ENCODE measurements at regions not wholly inside any gene's neighbourhood (a gene's known extent, or its start where the extent isn't known, plus 50 kb on each side); places are given as distances from the start of the nearest gene placed in this dataset.

DNA sequence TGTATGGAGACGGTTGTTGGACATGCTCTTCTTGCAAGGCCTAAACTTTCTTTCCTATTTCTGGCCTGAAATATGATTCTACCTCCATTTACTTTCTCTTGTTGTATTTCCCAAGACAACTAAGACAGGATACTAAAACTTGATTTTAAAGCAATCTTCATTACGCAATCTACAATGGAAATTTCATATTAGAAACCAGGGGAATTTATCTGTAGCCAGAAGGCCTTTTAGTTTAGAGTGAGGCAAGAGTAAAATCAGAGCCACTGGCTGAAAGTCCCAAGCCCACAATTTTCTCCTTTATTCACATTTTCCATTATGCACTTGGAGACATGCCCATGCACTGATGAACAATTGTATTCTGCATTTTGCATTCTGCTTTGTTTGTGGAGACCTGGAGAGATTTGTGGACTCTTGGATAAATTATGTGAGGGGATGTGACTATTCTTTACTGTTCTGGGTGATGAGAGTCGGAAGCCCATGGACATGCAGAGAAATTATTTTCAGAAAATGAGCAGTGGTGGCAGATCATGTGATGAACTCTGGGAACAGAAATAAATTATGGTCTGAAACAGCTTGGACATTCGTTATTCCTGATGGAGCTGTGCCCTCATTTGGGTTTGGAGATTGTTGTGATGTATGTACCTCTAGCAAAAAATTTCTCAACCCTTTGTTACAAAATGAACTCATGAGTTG, 336.8 kb downstream of the SEC16B start:
- DNase-seq: no peak

DNA sequence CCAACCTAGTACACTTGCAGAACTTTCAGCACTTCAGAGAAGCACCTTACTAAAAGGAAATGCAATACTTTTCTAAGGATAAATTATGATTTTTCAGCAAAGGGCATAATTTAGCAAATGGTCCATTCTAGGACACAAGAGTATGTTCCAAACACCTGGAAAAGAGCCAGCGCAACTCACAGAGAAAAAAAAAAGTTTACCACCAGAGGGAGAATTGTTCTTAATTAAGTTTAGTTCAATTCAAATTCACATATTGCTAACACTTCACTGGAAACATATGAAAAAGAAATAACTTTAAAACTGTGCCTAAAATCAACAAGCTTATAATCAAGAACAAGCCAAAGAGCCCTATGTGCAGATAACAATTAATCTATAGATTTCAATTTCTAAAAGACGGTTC, 338.1 kb downstream of the SEC16B start:
- DNase-seq: no peak

DNA sequence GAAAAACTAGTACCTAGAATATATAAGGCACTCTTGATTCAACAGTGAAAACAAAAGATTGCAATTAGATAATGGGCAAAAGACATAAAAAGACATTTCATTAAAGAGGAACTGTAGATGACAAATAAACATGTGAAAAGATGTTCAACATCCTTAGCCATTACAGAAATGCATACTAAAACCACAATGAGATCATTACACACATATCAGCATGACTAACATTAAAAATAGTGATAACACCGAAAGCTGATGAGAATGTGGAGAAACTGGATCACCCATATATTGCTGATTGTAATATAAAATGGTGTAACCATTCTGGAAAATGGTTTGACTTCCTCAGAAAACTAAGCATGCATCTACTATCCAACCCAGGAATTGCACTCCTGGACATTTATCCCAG, 340.3 kb downstream of the SEC16B start:
- DNase-seq: no peak

DNA sequence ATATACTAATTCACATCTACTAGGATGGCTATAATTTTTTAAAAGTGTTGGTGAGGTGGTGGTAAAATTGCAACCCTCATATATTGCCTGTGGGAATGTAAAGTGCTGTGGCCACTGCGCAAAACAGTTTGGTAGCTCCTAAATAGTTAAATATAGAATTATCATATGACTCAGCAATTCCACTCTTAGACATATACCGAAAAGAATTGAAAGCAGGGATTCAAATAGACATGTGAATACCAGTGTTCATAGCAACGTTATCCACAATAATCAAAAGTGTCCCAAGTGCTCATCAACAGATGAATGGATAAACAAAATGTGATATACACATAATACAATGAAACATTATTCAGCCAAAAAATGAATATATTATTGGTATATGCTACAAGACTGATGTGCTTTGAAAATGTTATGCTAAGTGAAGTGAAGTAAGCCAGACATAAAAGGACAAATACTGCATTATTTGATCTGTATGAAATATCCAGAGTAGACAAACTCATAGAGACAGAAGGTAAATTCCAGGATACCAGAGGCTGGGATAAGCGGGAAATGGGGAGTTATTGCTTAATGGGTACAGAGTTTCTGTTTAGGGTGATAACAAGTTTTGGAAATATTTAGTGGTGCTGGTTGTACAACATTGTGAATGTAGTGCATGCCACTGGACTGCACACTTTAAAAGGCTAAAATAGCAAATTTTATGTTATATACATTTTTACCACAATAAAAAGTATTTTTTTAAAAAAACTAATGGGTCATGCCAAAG, 342.5 kb downstream of the SEC16B start:
- no peak for DNase-seq

DNA sequence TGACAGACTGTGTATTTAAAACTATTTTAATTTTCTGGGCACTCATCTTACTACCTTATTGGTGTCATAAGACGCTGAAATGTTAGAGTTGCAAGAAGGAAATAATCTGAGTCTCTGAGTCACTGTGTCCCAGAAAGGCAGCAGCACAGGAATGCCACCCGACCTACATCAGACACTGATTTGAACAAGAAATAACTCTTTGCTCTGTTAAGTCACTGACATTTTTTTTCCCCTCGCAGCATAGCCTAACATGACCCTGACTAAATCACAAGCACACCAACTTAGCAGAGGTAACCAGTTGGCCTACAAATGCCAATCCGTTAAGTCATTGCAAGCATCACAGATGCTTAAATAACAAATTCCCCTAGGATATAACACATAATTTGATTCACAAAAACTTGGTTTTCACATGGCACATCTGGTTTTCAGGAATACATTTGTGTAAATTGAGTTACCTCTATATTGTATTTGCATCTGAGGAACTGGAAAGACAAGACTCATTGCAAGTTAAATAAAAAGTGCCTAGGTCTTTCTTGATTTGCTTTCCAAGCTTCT, 349.1 kb downstream of the SEC16B start:
- DNase-seq: no peak

DNA sequence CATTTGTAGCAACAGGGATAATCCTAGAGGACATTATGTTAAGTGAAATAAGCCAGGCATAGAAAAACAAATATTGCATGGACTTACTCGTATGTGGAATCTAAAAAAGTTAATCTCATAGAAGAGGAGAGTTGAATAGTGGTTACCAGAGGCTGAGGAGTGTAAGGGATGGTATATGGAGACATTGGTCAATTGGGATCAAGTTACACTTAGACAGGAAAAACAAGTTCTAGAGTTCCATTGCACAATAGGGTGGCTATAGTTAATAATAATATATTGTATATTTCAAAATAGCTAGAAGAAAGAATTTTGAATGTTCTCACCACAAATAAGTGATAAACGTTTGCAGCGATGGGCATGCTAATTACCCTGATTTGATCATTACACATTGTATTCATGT, 354.6 kb downstream of the SEC16B start:
- DNase-seq: no peak

DNA sequence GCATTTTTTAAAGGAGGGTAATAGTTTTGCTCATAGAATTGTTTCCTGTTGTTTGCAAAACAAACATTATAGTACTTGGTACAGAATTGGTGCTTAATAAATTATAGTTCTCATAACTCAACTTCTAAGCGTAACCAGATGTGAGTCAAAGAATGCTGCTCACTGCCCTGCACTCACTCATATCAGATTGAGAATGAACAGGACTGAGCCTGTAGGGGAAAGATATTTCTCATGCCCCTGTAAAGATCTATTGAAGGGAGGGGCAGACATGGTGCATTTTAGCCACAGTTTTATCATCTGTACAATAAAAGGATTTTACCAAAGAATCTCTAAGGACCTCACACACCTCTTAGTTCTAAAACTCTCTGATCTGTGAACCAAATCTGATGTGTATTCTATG, 358.5 kb downstream of the SEC16B start:
- DNase-seq: no peak

DNA sequence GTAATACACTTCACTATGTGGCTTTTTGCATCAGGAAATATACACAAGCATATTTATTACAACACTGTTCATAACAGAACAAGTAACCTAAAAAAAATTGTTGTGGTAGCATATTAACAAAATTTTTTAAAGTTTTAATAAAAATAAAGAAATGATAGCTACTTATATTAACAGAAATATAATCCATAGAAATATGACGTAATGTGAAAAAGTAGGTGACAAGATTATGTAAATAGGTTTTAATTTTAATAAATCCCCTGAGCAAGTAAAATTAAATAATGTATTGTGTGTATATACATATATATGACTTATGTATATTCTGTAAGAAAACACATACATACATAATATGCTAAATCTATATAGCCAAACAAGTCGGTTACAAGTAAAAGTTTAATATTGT, 359.9 kb downstream of the SEC16B start:
- DNase-seq: no peak

DNA sequence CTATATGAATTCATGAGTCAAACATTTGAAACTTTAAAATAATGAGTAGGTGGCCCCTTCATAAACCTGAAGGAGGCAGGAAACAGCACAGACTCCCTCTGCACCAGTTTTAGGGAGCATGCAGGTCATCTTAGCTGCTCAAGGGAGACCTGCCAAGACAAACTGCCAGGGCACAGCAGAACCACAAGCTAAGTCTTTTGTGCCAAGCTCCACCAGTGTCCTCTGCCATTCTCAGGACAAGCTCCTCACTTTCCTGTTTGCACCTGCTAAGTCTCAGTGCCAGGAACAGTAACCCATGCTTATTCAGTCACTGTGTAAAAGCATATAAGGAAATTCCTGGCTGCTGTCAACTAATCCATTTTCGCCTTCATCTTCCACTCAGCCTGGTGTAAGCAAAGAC, 368.9 kb downstream of the SEC16B start:
- DNase-seq: no peak

DNA sequence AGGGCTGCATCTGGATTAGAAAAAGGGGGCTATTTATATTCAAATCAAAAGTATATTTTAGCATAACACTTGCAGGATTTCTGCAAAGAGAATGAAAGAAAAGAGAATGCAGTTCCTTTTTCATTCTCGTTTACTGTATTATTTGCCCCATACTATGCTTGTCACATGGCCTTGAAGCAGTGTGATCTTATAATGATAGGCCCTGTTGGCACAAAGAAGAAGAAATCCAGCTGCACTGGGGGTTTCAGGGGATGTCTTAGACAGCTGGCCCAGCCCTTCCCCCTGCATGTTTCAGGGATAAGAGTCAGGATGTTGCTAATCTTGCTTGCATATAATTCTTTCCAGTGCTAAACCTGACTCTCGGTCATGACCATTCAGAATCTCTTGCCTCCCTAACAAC, 369.5 kb downstream of the SEC16B start:
- peak in 1 of 2 experiments; percentile 46 for DNase-seq

DNA sequence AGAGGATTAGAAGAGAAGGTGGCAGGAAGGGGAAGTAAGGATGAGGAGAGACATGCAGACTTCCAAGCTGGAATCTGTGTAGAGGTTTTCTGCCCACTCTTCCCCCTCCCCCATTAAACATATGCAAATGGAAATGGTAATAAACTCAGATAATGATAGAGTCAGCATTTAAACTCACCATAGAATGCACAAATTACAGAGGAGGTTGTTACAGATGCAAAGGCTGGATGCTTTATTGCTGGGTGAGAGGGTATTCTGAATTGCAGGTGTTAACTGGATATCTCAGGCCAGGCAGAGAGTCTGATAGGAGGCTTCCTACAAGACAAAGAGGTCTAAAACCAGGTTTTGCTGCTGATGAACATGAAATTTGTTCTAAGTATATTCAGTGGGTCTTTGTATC, 372.5 kb downstream of the SEC16B start:
- no peak for DNase-seq

DNA sequence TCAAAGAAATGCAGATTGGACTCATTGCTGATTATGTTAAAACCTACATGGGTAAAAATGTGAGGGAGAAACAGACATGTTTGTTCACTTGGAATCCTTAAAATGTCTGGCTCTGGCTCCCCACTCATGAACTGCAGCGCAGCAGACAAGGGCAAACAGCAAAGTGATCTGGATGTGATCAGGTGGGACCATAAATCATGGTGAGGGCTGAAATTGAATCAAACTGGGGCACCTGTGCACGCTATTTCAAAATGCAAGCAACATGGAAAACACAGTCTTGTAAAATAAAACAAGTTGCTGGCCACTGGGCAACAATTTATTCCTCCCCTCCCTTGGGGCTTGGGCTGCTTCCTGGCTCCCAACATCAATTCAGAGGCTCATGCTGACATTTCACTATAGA, 373.4 kb downstream of the SEC16B start:
- no peak for DNase-seq

DNA sequence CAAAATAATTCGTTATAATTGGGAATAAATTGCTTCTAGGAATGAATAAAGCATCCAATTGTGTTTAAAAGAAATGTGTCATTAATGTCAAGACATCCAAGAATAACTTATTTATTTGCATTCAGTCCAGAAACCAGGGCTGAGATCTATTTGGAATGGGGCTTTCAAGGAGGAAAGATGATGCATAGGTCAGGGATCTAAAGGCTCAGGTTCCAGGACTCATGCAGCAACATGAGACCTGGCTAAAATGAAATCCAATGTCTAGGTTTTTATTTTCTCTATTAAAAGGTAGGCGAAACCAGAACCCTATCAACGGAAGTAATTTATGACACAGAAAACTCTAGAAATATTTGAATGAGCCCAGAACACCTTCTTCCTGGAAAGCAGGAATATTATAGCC, 376.8 kb downstream of the SEC16B start:
- no peak for DNase-seq

DNA sequence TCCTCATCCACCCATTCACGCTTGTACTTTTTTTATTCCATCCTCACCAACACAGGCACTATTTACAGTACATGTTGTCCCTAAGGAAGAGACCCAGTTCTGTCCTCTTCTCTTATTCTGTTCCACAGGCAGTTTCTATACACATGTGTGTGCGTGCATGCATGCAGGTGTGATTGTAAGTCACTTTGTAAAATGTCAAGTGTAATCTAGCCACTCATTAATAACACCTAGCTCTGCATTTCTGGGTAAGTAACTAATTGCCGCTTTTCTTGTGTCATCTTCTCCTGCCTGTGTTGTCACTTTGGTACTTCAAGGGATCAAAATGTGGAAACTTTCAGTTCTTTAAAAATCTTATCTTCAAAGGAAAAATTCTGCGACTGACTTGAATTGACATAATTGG, 377.2 kb downstream of the SEC16B start:
- DNase-seq: no peak

DNA sequence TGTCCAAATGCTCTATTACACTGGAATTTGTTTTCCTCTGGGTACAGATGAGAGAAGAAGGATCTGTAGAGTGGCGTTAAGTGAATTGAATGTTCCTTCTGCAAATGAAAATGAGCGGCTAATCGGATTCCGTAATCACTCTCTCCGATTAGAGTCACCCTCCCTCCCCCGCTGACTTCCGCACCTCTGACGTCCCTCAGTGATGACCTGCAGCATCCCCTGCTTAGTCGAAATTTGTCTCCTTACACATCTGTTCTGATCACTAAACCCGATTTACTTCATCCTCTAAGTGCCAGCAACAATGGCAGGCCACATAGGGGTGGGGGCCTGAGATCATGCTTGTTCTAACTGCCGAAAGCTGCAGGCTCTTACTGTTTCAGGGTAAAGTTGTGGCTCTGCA, 378.7 kb downstream of the SEC16B start:
- DNase-seq: no peak

DNA sequence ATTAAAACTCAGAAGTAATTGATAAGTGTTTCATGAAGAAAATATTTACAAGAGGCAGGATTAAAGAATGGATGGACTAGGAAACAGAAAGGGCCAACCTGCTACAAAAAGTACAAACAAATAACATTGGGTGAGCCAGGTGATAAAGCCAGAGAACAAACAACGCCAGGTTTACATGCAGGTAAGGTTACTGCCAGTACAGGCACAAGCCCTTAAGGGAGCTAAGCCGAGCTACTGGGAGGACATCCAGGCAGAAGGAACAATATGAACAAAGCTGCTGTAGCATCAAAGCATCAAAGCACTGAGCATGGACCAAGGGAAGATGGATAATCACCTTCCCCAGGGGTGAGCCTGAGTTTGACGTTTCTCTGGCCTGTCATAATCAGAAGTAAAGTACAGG, 380.7 kb downstream of the SEC16B start:
- DNase-seq: no peak

DNA sequence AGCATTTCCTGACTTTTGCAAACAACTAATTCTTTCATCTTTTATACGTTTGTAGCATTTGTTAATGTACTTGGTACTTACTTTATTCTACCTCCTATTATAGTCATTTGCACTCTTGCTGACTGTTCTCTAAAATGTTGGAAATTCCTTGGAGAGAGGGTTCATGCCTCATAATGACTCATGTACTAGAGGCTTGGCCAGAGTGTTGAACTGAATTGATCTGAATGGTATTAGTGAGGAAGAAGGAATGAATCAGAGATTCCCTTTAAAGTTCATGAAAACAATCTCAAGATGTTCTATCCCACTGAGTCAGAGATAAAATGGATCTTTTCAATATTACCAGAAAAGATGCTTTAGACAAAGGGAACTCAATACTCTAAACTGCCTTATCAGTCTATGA, 383.4 kb downstream of the SEC16B start:
- DNase-seq: no peak

DNA sequence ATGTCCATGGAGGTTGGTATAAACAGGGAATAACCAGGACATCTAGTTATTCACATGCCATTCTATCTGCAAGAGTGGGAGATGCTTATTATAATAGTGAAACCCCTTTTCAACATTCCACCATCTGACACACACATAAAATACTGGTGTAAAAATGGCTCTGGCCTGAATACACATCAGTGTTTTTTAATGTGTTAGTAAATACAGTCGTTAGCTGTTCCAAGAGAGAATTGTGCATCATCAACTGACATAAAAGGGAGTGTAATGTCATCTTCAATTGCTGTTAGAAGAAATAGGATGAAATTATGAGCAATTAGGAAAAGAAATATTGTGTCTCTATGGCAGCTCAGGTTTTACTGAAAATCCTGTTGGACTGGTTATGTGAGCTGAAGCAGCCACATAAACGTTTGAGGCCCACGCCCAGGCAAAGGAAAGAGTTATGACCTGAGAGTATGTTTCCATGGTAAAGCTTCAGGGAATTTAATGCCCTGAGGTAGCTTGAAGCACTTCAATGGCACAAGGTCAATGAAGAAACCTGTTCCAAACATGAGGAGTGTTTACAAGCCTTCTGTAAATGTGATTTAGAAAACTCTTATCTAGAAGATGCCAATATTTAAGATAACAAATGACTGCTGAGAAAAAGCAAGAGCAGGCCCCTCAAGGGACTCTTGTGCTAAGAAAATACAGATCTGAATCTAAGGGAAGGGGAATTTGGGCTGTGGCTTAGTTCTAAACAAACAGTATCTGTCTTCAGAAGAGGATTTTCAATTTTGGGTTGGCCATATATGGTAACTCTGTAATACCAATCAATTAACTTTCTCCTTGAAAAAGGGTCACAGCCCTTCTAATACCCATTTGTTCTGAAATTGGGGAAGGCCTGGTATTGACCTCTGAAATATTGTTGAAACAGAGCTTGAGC, 384.3 kb downstream of the SEC16B start:
- no peak for DNase-seq

DNA sequence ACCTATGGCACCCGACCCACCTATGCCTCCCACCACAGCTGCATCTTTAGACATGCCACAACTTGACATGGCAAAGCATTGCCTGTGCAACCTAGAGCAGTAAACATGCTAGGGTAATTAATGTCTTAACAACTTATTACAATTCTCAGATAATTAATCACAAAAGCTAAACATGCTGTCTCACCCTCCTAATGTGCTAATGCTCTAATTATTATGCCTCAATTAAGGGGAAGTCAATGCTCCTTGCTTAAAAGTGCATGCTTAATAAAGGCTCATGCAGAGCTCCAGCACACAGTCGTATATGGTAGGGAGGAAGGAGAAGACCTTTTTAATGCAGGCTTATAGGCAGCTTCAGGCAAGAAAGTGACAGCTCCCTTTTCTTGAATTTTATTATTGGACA, 396.0 kb downstream of the SEC16B start:
- DNase-seq: no peak

DNA sequence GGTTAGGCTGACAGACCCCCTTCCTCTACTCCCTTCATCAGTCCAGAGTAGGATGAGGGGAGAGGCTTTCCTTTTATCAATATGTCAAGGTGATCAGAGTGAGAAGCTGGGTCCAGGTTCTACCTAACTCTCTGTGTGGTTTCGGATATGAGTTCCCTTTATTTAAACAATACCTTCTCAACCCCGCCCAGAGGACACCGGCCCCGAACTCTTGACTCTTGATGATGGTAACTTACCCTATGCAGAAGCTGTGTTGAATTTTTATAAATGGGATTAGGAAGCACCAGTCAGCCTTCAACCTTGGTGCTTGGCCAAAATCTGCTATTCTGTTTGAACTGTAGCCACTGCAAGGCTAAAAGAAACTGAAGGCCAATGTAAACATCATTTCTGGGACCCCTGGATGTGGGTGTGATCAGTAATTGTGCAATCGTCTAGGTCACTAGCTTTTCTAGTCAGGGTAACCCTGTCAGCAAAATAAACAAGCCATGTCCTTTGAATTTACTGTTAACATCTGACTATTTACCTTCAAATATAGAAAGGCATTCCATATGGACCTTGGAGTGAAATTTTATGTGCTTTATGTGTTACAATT, 398.3 kb downstream of the SEC16B start:
- no peak for DNase-seq

DNA sequence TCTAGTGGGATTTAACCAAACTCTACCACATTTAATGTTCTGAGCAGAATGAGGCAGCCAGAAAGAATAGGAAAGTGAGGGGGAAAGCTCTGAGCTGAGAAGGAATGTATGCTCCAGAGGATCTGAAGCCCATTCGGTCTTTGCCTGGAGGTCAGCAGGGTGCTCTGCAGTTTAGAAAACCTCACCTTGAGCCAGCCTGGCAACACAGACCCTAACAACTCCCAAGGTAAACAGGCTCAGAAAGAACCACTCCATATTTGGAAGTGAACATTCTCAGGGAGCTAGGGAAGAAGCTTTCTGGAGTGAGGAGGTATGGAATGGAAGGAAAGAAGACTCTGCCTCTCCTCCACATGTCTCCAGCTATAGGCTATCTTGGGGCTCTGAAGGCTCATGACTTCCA, 398.8 kb downstream of the SEC16B start:
- no peak for DNase-seq

DNA sequence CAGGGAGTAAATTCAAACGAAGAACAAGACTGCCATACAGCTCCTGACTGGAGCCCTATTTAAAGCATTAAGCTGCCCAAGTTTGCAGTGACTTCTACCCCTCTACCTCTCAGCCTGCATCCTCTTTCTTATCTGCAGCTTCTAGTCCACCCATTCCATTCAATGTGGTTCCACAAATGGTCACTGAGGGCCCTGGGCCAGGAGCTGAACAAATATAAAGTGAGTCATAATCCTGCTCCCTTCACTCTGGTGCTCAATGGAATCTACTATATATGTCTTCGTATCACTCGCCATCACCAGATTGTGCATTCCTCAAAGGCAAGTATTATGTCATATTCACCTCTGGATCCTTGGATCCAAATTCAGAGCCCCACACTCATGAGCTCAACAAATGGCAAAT, 398.7 kb downstream of the BRINP2 start:
- no peak for DNase-seq

DNA sequence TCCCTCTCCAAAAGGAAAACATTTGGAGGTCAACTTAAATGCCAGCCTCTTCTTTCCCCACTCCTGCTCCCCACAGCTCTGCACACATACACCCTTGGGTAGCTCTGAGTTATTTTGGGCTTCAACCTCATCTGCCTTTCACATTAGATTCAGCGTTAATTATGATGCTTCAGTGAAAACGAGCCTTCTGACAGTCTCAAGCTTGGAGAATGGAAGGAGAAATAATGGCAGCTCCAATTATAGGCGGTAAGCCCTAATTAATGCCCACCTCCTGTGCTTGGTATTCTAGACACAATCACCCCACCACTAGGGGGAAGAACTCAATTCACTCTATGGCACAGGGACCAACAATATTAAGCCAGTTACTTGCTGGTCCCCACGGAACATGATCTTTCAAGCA, 397.9 kb downstream of the BRINP2 start:
- DNase-seq: no peak
